Skeletal muscle satellite cell (primary cell): ENCODE measurements at regions not wholly inside any gene's neighbourhood (a gene's known extent, or its start where the extent isn't known, plus 50 kb on each side); places are given as distances from the start of the nearest gene placed in this dataset.

ENCODE experiments used
- H3K27me3 ChIP-seq: 2 replicates; pipeline ENCODE4 v1.7.0; 2013; ENCODE audit warnings: low read length; ENCODE audit not compliant: control insufficient read depth, insufficient read depth
- H3K36me3 ChIP-seq: 2 replicates; pipeline ENCODE4 v1.7.0; 2013; ENCODE audit warnings: mild to moderate bottlenecking, control low read depth, low read length; ENCODE audit not compliant: insufficient read depth
- H3K4me1 ChIP-seq: 2 replicates; pipeline ENCODE4 v1.7.0; 2013; ENCODE audit warnings: low read length; ENCODE audit not compliant: control insufficient read depth, insufficient read depth
- H3K4me2 ChIP-seq: 2 replicates; pipeline ENCODE4 v1.7.0; 2013; ENCODE audit warnings: mild to moderate bottlenecking, low read length
- H3K4me3 ChIP-seq: 2 replicates; pipeline ENCODE4 v1.7.0; 2013; ENCODE audit warnings: low read length
- H3K9ac ChIP-seq: 2 replicates; pipeline ENCODE4 v1.7.0; 2013; ENCODE audit warnings: mild to moderate bottlenecking, low read depth, low read length, moderate library complexity
- H3K9me3 ChIP-seq: replicated peaks from 2 replicates; pipeline ENCODE4 v1.7.0; 2013; ENCODE audit warnings: mild to moderate bottlenecking, control low read depth, low read length

DNA sequence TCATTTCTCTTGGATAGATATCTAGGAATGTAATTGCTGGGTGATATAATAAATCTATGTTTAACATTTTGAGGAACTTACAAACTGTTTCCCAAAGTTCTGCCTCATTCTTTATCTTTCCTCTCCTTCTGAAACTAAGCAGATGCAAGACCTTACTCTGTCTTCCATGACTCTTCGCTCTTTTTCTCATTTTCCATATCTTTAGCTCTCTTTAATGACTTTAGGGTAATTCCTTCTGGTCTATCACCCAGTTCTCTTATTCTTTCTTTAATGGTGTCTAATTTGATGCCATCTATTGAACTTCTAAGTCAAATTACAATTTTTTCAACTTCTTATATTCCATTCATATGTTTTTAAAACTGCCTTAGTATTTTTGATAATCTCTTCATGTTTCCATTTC is 316.6 kb downstream of the POU4F1 start:
- Histone ChIP-seq H3K4me2 (no peak overlapping the region), H3K27me3 (no peaks in the 10 kb centered on the region), H3K9me3 (peaks cover 2% of the 10 kb centered on the region), H3K36me3 (no peaks in the 10 kb centered on the region), H3K9ac (no peak overlapping the region), H3K4me3 (no peak overlapping the region), H3K4me1 (no peaks in the 10 kb centered on the region)

- Histone ChIP-seq H3K4me2 (no peak overlapping the region), H3K36me3 (no peaks in the 10 kb centered on the region), H3K4me3 (no peak overlapping the region), H3K27me3 (no peaks in the 10 kb centered on the region), H3K4me1 (no peaks in the 10 kb centered on the region), H3K9ac (no peak overlapping the region), H3K9me3 (no peaks in the 10 kb centered on the region)
These were observed 338.3 kb downstream of the POU4F1 start for GRCh38 chr13:78265098-78265497.

DNA sequence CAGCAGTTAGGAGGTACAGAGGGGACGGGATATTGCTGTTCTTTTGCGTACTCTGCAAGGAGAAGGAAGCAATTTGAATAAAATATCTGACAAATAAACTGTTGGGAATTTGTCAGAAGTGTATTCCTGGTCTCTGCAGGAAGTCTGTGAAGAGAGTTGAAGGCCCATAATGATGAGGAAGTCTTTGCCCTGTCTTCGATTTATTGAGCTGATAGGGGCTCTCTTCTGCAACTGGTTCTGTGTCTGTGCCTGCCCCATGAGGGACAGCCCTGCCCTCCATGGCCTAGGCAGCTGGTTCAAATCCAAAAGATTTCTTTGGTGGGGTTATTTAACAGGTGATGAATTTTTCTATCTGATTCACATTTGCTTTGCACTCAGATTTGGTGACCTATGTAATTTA is 339.7 kb upstream of the EDNRB start:
- Histone ChIP-seq H3K9me3 (no peaks in the 10 kb centered on the region), H3K9ac (no peak overlapping the region), H3K4me3 (no peak overlapping the region), H3K4me2 (no peak overlapping the region), H3K4me1 (no peaks in the 10 kb centered on the region), H3K36me3 (no peaks in the 10 kb centered on the region), H3K27me3 (no peaks in the 10 kb centered on the region)

DNA sequence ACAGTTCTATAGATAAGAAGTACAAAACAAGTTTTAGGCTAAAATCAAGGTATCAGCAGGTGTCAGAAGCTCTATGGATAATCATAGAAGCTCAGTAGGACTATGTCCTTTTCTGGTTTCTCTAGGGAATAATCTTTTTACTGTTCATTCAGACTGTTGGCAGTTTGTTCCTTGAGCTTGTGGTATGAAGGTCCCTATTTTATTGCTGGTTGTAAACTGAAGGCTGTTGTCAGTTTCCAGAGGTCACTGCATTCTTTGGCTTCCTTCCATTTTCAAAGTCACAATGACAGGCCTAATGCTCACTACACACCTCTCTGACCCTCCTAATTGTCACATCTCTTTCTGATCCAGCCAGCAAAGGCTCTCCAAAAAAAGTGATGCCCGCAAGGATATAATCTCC is 337.9 kb upstream of the EDNRB start:
- Histone ChIP-seq H3K9me3 (no peaks in the 10 kb centered on the region), H3K9ac (no peak overlapping the region), H3K4me3 (no peak overlapping the region), H3K27me3 (no peaks in the 10 kb centered on the region), H3K4me1 (no peaks in the 10 kb centered on the region), H3K36me3 (no peaks in the 10 kb centered on the region), H3K4me2 (no peak overlapping the region)

DNA sequence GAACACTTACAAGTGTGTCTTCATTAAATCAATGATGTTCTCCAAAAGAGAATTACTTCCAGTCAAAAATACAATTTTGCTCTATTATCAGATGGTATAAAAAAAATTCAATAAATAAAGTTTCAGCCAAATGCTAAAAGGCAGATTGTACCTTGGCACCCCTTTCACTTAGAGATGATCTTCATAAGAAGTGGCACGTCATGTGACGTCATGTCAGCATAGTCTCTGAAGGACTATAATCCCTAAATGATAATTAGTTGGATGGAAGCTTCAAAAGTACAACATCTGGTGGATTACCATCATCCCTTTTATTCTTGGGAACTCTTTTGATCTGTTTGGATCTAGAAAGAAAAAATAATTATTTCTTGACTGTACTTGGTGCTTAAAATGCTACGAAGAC is 335.5 kb upstream of the EDNRB start:
- Histone ChIP-seq H3K27me3 (no peaks in the 10 kb centered on the region), H3K36me3 (no peaks in the 10 kb centered on the region), H3K9me3 (no peaks in the 10 kb centered on the region), H3K4me2 (no peak overlapping the region), H3K4me1 (no peaks in the 10 kb centered on the region), H3K4me3 (no peak overlapping the region), H3K9ac (no peak overlapping the region)

DNA sequence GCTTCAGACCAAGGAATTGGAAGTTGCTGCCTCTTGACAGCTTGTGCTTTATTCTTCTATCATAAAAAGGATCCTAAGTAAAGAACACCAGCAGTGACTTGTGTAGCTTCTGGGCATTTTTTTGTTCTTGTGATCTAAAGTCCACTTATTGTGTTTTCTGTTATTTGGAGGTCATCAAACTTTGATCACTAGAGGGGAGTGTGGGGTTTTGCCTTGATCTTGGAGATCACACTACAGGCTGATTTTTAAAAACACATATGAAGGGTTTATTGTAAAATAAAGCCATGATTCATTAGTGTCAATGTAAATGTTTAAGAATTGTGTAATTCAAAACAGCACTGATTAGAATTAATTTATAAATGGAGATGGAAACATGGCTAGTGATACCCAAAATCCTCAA is 328.7 kb upstream of the EDNRB start:
- Histone ChIP-seq H3K36me3 (no peaks in the 10 kb centered on the region), H3K9ac (no peak overlapping the region), H3K4me2 (no peak overlapping the region), H3K4me3 (no peak overlapping the region), H3K4me1 (no peaks in the 10 kb centered on the region), H3K9me3 (no peaks in the 10 kb centered on the region), H3K27me3 (no peaks in the 10 kb centered on the region)

DNA sequence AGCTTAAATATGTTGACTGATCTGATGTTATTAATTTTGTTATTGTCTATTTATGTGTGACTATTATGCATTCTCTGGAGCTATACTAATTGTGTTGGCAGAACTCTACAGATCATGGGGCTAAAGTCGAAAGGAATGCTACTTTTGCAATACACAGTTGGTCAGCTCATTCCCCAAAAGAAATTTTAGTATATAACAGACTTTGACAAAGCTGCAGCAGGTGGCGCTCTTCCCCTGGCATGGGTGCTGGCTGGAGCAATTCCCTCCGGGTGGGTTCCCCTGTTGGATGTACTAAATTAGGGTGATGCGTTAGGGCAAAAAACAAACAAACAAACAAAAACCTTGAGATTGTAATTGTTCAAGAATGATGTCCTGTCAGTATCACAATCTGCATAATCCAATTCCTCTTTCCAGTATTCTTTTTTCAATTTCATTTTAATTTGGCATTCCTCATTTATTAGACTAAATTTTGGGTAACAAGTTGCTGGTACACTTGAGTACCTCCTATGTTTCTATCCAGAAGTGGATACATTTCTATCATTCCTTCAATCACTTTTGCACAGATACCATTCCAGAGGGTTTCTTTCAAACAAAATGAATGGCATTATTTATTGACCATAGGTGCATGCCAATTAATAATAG is 322.8 kb upstream of the EDNRB start:
- no peak overlapping the region for H3K4me2 ChIP-seq
- H3K4me3 ChIP-seq: no peak overlapping the region
- no peaks in the 10 kb centered on the region for H3K36me3 ChIP-seq
- no peaks in the 10 kb centered on the region for H3K4me1 ChIP-seq
- H3K9me3 ChIP-seq: no peaks in the 10 kb centered on the region
- no peaks in the 10 kb centered on the region for H3K27me3 ChIP-seq
- no peak overlapping the region for H3K9ac ChIP-seq

DNA sequence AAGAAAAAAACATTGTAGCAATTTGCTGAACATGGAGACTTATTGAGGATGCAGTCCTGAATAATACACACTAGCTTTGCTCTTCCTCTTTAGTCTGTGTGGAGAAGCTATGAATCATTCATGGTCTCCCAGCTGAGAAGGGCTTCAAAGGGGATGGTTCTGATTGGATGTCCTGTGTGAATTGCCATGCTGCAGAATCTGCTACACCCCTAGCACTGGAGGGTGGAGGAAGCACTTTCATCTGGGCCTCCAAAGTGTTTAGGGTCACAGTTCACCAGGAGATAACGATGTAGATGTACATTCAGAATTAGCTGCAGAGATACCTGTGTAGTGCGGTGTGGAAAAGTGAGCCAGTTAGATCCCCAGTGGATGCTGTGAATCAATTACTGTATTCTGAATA is 321.1 kb upstream of the EDNRB start:
- Histone ChIP-seq H3K4me1 (no peaks in the 10 kb centered on the region), H3K27me3 (no peaks in the 10 kb centered on the region), H3K4me2 (no peak overlapping the region), H3K4me3 (no peak overlapping the region), H3K9me3 (no peaks in the 10 kb centered on the region), H3K36me3 (no peaks in the 10 kb centered on the region), H3K9ac (no peak overlapping the region)

DNA sequence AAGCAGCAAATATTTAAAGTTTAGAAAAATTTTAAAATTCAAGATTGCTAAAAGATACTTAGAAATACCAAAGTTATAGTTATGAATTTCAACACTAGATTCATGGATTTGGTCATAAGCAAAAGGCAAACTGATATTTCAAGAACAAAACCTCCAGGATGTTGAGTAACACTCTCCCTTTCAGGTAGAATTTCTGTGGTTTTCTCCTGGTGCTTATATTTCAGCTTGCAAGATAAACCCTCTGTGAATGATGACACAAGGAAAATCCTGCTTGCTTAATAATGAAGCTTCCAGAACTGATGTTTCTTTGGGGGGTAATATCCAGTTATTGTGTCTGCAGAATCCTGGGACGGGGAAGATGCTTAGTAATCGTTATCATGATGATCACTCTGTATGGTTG is 320.3 kb upstream of the EDNRB start:
- Histone ChIP-seq H3K4me1 (no peaks in the 10 kb centered on the region), H3K27me3 (no peaks in the 10 kb centered on the region), H3K4me2 (no peak overlapping the region), H3K9me3 (no peaks in the 10 kb centered on the region), H3K36me3 (no peaks in the 10 kb centered on the region), H3K4me3 (no peak overlapping the region), H3K9ac (no peak overlapping the region)

DNA sequence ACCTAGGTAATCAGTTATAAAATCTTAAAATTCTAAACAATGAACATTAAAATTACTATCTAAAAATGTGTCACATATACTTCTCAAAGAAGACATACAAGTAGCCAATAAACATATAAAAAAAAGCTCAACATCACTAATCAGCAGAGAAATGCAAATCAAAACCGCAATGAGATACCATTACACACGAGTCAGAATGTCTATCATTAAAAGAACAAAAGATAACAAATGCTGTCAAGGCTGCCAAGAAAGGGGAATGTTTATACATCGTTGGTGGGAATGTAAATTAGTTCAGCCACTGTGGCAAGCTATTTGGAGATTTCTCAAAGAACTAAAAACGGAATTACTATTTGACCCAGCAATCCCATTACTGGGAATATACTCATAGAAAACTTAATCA is 310.3 kb upstream of the EDNRB start:
- no peaks in the 10 kb centered on the region for H3K27me3 ChIP-seq
- no peaks in the 10 kb centered on the region for H3K4me1 ChIP-seq
- no peak overlapping the region for H3K9ac ChIP-seq
- H3K4me3 ChIP-seq: no peak overlapping the region
- no peaks in the 10 kb centered on the region for H3K36me3 ChIP-seq
- H3K9me3 ChIP-seq: no peaks in the 10 kb centered on the region
- H3K4me2 ChIP-seq: no peak overlapping the region

GRCh38 chr13:78228211-78228610 is 309.6 kb upstream of the EDNRB start:
- H3K27me3 ChIP-seq: no peaks in the 10 kb centered on the region
- no peaks in the 10 kb centered on the region for H3K36me3 ChIP-seq

DNA sequence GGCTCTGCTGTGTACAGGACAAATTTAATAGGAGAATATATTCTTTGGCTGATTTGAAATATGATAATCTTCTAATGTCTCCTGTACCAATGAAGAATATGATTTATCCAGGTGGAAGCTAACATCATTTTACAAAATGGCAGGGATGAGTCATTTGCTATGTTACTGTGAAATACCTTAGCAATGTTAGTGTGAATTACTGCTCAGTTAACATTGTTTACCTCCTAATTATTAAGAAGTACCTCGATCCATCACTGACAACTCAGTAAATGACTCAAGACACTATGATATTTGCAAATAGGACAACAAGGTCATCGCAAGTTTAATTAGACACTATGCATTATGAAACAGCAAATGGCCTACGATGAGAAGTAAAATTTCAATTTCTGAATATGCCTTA is 309.1 kb upstream of the EDNRB start:
- no peaks in the 10 kb centered on the region for H3K27me3 ChIP-seq
- H3K9ac ChIP-seq: no peak overlapping the region
- no peaks in the 10 kb centered on the region for H3K4me1 ChIP-seq
- H3K4me2 ChIP-seq: no peak overlapping the region
- no peaks in the 10 kb centered on the region for H3K36me3 ChIP-seq
- no peak overlapping the region for H3K4me3 ChIP-seq
- H3K9me3 ChIP-seq: no peaks in the 10 kb centered on the region

More at GRCh38 chr13:78228211-78228610, 309.6 kb upstream of the EDNRB start:
- H3K9ac ChIP-seq: no peak overlapping the region
- H3K4me3 ChIP-seq: no peak overlapping the region
- H3K4me1 ChIP-seq: no peaks in the 10 kb centered on the region
- H3K4me2 ChIP-seq: no peak overlapping the region
- H3K9me3 ChIP-seq: no peaks in the 10 kb centered on the region
